Endodermal cell (in vitro differentiated cells): ENCODE measurements at regions not wholly inside any gene's neighbourhood (a gene's known extent, or its start where the extent isn't known, plus 50 kb on each side); places are given as distances from the start of the nearest gene placed in this dataset.

ENCODE experiments used
- DNase-seq: peaks from one replicate; pipeline ENCODE4 v3.0.0-alpha.2; 2017
- H3K27ac ChIP-seq: 2 replicates; pipeline ENCODE4 v1.5.1; 2013; ENCODE audit warnings: mild to moderate bottlenecking, low read depth, low read length, moderate library complexity
- H3K27me3 ChIP-seq: 2 replicates; pipeline ENCODE4 v1.6.1; 2013; ENCODE audit warnings: mild to moderate bottlenecking, low read length, moderate library complexity; ENCODE audit not compliant: insufficient read depth, control insufficient read depth, poor library complexity, severe bottlenecking
- H3K36me3 ChIP-seq: 2 replicates; pipeline ENCODE4 v1.7.0; 2013; ENCODE audit warnings: mild to moderate bottlenecking, low read length, moderate library complexity; ENCODE audit not compliant: control insufficient read depth, insufficient read depth
- H3K4me1 ChIP-seq: one replicate; pipeline ENCODE4 v1.7.0; 2013; ENCODE audit warnings: low read length; ENCODE audit not compliant: control insufficient read depth, insufficient read depth
- H3K4me3 ChIP-seq: 2 replicates; pipeline ENCODE4 v1.5.1; 2013; ENCODE audit warnings: mild to moderate bottlenecking, low read length, moderate library complexity
- H3K9ac ChIP-seq: 2 replicates; pipeline ENCODE4 v1.6.1; 2013; ENCODE audit warnings: mild to moderate bottlenecking, low read length, moderate library complexity; ENCODE audit not compliant: poor library complexity, severe bottlenecking; ENCODE audit errors: extremely low read depth
- H3K9me3 ChIP-seq: 2 replicates; pipeline ENCODE4 v1.6.1; 2013; ENCODE audit warnings: mild to moderate bottlenecking, low read length, moderate library complexity; ENCODE audit not compliant: control insufficient read depth
- H3K27ac Mint-ChIP-seq: 2 replicates; pipeline ENCODE4 v1.8.0; 2020; ENCODE audit warnings: mixed read lengths
- H3K27me3 Mint-ChIP-seq: 2 replicates; pipeline ENCODE4 v1.8.0; 2021; ENCODE audit warnings: mild to moderate bottlenecking, mixed read lengths; ENCODE audit not compliant: insufficient read depth
- H3K36me3 Mint-ChIP-seq: 2 replicates; pipeline ENCODE4 v1.8.0; 2020; ENCODE audit warnings: low read depth, mixed read lengths
- H3K4me1 Mint-ChIP-seq: 2 replicates; pipeline ENCODE4 v1.8.0; 2020; ENCODE audit warnings: mixed read lengths
- H3K4me3 Mint-ChIP-seq: 2 replicates; pipeline ENCODE4 v1.8.0; 2020; ENCODE audit warnings: mild to moderate bottlenecking, moderate library complexity, mixed read lengths
- H3K9me3 Mint-ChIP-seq: 2 replicates; pipeline ENCODE4 v1.8.0; 2020; ENCODE audit warnings: mild to moderate bottlenecking, mixed read lengths
- CTCF ChIP-seq: fragments of 200-600 bp; sonication (generic); conservative IDR thresholded peaks from 2 replicates; pipeline ENCODE4 v1.5.0; 2021; ENCODE audit warnings: antibody characterized with exemption, mild to moderate bottlenecking
- WGBS, 2 experiments: methylation state at CpG; one replicate each; pipeline versions ENCODE4 v1.1.5 to v1.1.7; 2013; ENCODE audit warnings: missing lambda C conversion rate in 2 of 2, mixed read lengths in 1 of 2; ENCODE audit not compliant: insufficient coverage in 1 of 2, insufficient read length in 1 of 2; 5-methylcytosine and 5-hydroxymethylcytosine counted together

GRCh38 chr12:89831310-89832095 is 122.9 kb upstream of the ATP2B1 start:
- H3K27ac ChIP-seq: no peak overlapping the region
- no peaks in the 10 kb centered on the region for H3K27me3 ChIP-seq
- H3K4me3 Mint-ChIP-seq: no peak overlapping the region
- no peak overlapping the region for H3K27ac Mint-ChIP-seq
- no peaks in the 10 kb centered on the region for H3K36me3 ChIP-seq
- H3K9ac ChIP-seq: no peak overlapping the region
- no peak for TF ChIP-seq CTCF
- H3K4me1 ChIP-seq: peaks cover 10% of the 10 kb centered on the region
- H3K4me1 Mint-ChIP-seq: peaks cover 71% of the 10 kb centered on the region
- no peaks in the 10 kb centered on the region for H3K9me3 ChIP-seq
- DNase-seq: no peak
- no peaks in the 10 kb centered on the region for H3K36me3 Mint-ChIP-seq
- H3K27me3 Mint-ChIP-seq: no peaks in the 10 kb centered on the region
- no peak overlapping the region for H3K4me3 ChIP-seq
- 82 to 87% methylated on average over 3 to 5 of the region's 5 CpGs for WGBS, 2 experiments
- H3K9me3 Mint-ChIP-seq: no peaks in the 10 kb centered on the region

- H3K27ac ChIP-seq: no peak overlapping the region
- Mint-ChIP-seq H3K4me3 (peak overlapping the region; percentile 6), H3K36me3 (no peaks in the 10 kb centered on the region), H3K9me3 (no peaks in the 10 kb centered on the region), H3K27ac (peak overlapping the region; percentile 36), H3K4me1 (peaks cover 77% of the 10 kb centered on the region), H3K27me3 (no peaks in the 10 kb centered on the region)
- H3K4me1 ChIP-seq: peaks cover 17% of the 10 kb centered on the region
- WGBS, 2 experiments: 45 to 67% methylated on average over 2 of the region's 2 CpGs
- no peaks in the 10 kb centered on the region for H3K27me3 ChIP-seq
- H3K9me3 ChIP-seq: no peaks in the 10 kb centered on the region
- no peak for TF ChIP-seq CTCF
- no peak overlapping the region for H3K9ac ChIP-seq
- peak overlapping the region; percentile 41 for H3K4me3 ChIP-seq
- no peaks in the 10 kb centered on the region for H3K36me3 ChIP-seq
- DNase-seq: no peak
Observed at GRCh38 chr12:89829434-89829975, 120.9 kb upstream of the ATP2B1 start.

- Mint-ChIP-seq H3K9me3 (no peaks in the 10 kb centered on the region), H3K4me1 (peaks cover 74% of the 10 kb centered on the region), H3K4me3 (no peak overlapping the region), H3K36me3 (no peaks in the 10 kb centered on the region), H3K27me3 (no peaks in the 10 kb centered on the region), H3K27ac (no peak overlapping the region)
- Histone ChIP-seq H3K36me3 (no peaks in the 10 kb centered on the region), H3K27me3 (no peaks in the 10 kb centered on the region), H3K27ac (no peak overlapping the region), H3K9me3 (no peaks in the 10 kb centered on the region), H3K4me1 (peaks cover 17% of the 10 kb centered on the region), H3K9ac (no peak overlapping the region), H3K4me3 (no peak overlapping the region)
- no peak for TF ChIP-seq CTCF
- no peak for DNase-seq
- 88% methylated on average over 1 of the region's 2 CpGs; no CpG with 5 or more reads in 1 of the 2 experiments for WGBS, 2 experiments
Observed at GRCh38 chr12:89828575-89828974, 119.9 kb upstream of the ATP2B1 start.
